ENCODE measurements at regions not wholly inside any gene's neighbourhood (a gene's known extent, or its start where the extent isn't known, plus 50 kb on each side); places are given as distances from the start of the nearest gene placed in this dataset.

GRCh38 chr3:127368186-127369032 lies 80.6 kb upstream of the PRR20G start:
- TF ChIP-seq ZBTB33 (IDR thresholded peaks at IDR 0.05; ENCODE audit: extremely low read depth, insufficient replicate concordance, low read length): no peak
- TF ChIP-seq YY1 (IDR thresholded peaks at IDR 0.05; ENCODE audit: extremely low read depth, insufficient replicate concordance, low read depth, low read length): no peak
- no peak for TF ChIP-seq POLR2A (IDR thresholded peaks at IDR 0.05; ENCODE audit: borderline replicate concordance, extremely low read depth, insufficient read depth, insufficient read length)
- no peak for TF ChIP-seq SP1 (IDR thresholded peaks at IDR 0.05; ENCODE audit: low read depth)
- TF ChIP-seq SIN3A (IDR thresholded peaks at IDR 0.05; ENCODE audit: low read depth): no peak
- no peak for TF ChIP-seq RAD21 (IDR thresholded peaks at IDR 0.05; ENCODE audit: low read depth)
- no peak for TF ChIP-seq ZFX (IDR thresholded peaks at IDR 0.05)
- no peak for TF ChIP-seq POLR2AphosphoS5 (IDR thresholded peaks at IDR 0.05; ENCODE audit: low read depth, low read length)
- TF ChIP-seq ELF1 (IDR thresholded peaks at IDR 0.05; ENCODE audit: borderline replicate concordance, low read depth): no peak
- TF ChIP-seq CEBPB (IDR thresholded peaks at IDR 0.05; ENCODE audit: low read depth): no peak
- TF ChIP-seq EZH2phosphoT487 (IDR thresholded peaks at IDR 0.05; ENCODE audit: borderline replicate concordance): no peak
- Histone ChIP-seq H3K27ac (ENCODE audit: low read depth, low read length) (no peak overlapping the region), H3K36me3 (ENCODE audit: control insufficient read depth in 1 of 2, insufficient read depth in 2 of 2, low read length in 2 of 2) (no peaks in the 10 kb centered on the region), H2AFZ (ENCODE audit: low read depth, low read length, poor library complexity, severe bottlenecking) (no peak overlapping the region), H4K20me1 (ENCODE audit: insufficient read depth) (no peaks in the 10 kb centered on the region), H3K9me2 (ENCODE audit: insufficient read depth) (no peaks in the 10 kb centered on the region), H3K9me3 (ENCODE audit: control insufficient read depth in 1 of 2, insufficient read depth in 1 of 2, low read depth in 1 of 2, low read length in 2 of 2) (no peaks in the 10 kb centered on the region), H3K4me3 (replicated peaks in 1 of 2; ENCODE audit: low read depth in 1 of 2, low read length in 2 of 2) (no peak overlapping the region), H3K4me1 (ENCODE audit: control insufficient read depth in 1 of 2, insufficient read depth in 2 of 2, low read length in 2 of 2) (no peaks in the 10 kb centered on the region), H3K27me3 (ENCODE audit: insufficient read depth, low read length) (peaks cover 12% of the 10 kb centered on the region; the same call in 1 of the 2 replicates), H3K79me2 (ENCODE audit: insufficient read depth, low read length) (no peaks in the 10 kb centered on the region), H3K4me2 (ENCODE audit: low read length) (no peak overlapping the region), H3K9ac (ENCODE audit: low read length) (no peak overlapping the region)
- CTCF ChIA-PET: no interaction called here
- RAD21 ChIA-PET (ENCODE audit: low non-redundant PET in 1 of 2, low total read pairs in 2 of 2, uncharacterized antibody in 2 of 2, unreplicated experiment in 2 of 2): no interaction called here
- ATAC-seq: no peak
- POLR2A ChIA-PET: no interaction called here
- no TSS peak for BruUV-seq (replicated peaks)
- intact Hi-C loops (cut with micrococcal nuclease): no loop called here
- DNase-seq (ENCODE audit: low read depth, low spot score): no peak

All from HCT116 (cell line).